ENCODE measurements at regions not wholly inside any gene's neighbourhood (a gene's known extent, or its start where the extent isn't known, plus 50 kb on each side); places are given as distances from the start of the nearest gene placed in this dataset.
"Not testable (repeated sequence)": the region's sequence is repeated elsewhere in the genome, so short reads cannot be mapped to it uniquely, and the experiment has no call there.

GRCh38 chr10:78649429-78649828 is 419.3 kb upstream of the ZMIZ1 start:
- DNase-seq (ENCODE audit: extremely low read depth, low read depth), result no peak

GRCh38 chr10:78650122-78650521 is 418.6 kb upstream of the ZMIZ1 start:
- no peak for DNase-seq (ENCODE audit: extremely low read depth, low read depth)

- no peak for DNase-seq (ENCODE audit: extremely low read depth, low read depth)
Observed at GRCh38 chr10:78651287-78651686, 417.5 kb upstream of the ZMIZ1 start.

- DNase-seq (ENCODE audit: extremely low read depth, low read depth), result no peak
Observed at GRCh38 chr10:78653555-78653954, 415.2 kb upstream of the ZMIZ1 start.

- DNase-seq (ENCODE audit: extremely low read depth, low read depth), result no peak
Observed at GRCh38 chr10:78654047-78654590, 414.6 kb upstream of the ZMIZ1 start.

GRCh38 chr10:78655979-78656378 is 412.8 kb upstream of the ZMIZ1 start:
- DNase-seq (ENCODE audit: extremely low read depth, low read depth), result no peak

GRCh38 chr10:78656417-78657162 is 412.2 kb upstream of the ZMIZ1 start:
- no peak for DNase-seq (ENCODE audit: extremely low read depth, low read depth)

GRCh38 chr10:78657163-78657861 is 411.5 kb upstream of the ZMIZ1 start:
- peak; percentile 62 for DNase-seq (ENCODE audit: extremely low read depth, low read depth)

GRCh38 chr10:78657862-78658165 is 411.0 kb upstream of the ZMIZ1 start:
- DNase-seq (ENCODE audit: extremely low read depth, low read depth), result no peak

- no peak for DNase-seq (ENCODE audit: extremely low read depth, low read depth)
Observed at GRCh38 chr10:78658645-78659597, 409.8 kb upstream of the ZMIZ1 start.

GRCh38 chr10:78659598-78659967 is 409.2 kb upstream of the ZMIZ1 start:
- no peak for DNase-seq (ENCODE audit: extremely low read depth, low read depth)

- DNase-seq (ENCODE audit: extremely low read depth, low read depth), result no peak
Observed at GRCh38 chr10:78660446-78661106, 408.2 kb upstream of the ZMIZ1 start.

GRCh38 chr10:78663721-78664120 is 405.0 kb upstream of the ZMIZ1 start:
- no peak for DNase-seq (ENCODE audit: extremely low read depth, low read depth)

- peak; percentile 7 for DNase-seq (ENCODE audit: extremely low read depth, low read depth)
Observed at GRCh38 chr10:78664929-78665553, 403.7 kb upstream of the ZMIZ1 start.

- no peak for DNase-seq (ENCODE audit: extremely low read depth, low read depth)
Observed at GRCh38 chr10:78672918-78673317, 395.8 kb upstream of the ZMIZ1 start.

- DNase-seq (ENCODE audit: extremely low read depth, low read depth), result not testable (repeated sequence)
Observed at GRCh38 chr10:78681141-78681540, 387.6 kb upstream of the ZMIZ1 start.

GRCh38 chr10:78681986-78682385 is 386.8 kb upstream of the ZMIZ1 start:
- DNase-seq (ENCODE audit: extremely low read depth, low read depth), result not testable (repeated sequence)

GRCh38 chr10:78684947-78685346 is 383.8 kb upstream of the ZMIZ1 start:
- no peak for DNase-seq (ENCODE audit: extremely low read depth, low read depth)

- no peak for DNase-seq (ENCODE audit: extremely low read depth, low read depth)
Observed at GRCh38 chr10:78685466-78686103, 383.2 kb upstream of the ZMIZ1 start.
